ENCODE measurements at regions not wholly inside any gene's neighbourhood (a gene's known extent, or its start where the extent isn't known, plus 50 kb on each side); places are given as distances from the start of the nearest gene placed in this dataset.
"Not testable (repeated sequence)": the region's sequence is repeated elsewhere in the genome, so short reads cannot be mapped to it uniquely, and the experiment has no call there.

DNA sequence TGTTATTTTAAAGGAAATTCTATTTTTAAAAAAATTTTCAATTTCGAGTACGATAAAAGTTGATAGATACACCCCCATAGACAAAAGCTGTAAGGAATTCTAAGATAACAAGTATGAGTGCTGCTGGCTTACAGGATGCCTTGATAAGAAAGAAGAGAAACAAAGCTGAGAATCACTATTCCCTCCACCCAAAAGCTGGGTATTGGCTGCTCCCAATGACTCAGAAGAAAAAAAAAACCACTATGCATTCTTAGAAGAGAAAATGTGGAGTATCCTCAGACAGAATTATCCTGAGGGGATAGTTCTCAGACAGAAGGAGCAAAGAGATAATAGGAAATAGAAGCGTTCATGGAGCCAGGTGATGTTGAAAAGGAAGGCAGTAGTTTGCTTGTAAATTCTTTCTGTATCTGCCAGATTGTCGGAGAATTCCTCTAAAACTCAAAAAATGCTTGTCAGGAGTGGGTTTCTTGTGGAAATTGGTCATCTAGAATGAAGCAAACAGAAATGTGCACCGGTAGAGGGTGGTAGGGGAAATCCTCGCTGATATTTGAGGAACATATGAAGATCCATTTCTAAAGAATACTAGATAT lies 217.5 kb upstream of the ADAMTS3 start:
- DNase-seq (ENCODE audit: low read depth in 2 of 2), result no peak

DNA sequence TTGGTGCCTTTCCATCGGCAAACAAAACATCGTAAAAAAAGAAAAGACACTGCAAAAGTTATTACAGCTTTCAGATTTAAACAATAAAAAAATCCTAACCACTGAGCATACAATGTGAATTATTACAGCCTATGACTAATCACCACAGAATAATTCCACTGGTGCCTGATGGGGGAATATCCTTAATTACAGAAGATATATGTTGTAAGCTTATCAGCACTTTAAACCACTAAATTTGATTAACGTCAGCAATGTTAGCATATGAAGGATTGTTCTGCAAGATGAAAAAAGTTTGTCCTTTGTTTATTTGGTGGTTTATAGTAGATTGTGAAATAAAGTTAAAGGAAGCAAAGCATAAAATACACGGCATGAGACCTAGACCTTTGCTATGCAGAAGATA lies 210.2 kb upstream of the ADAMTS3 start:
- DNase-seq (ENCODE audit: low read depth in 2 of 2), result no peak

DNA sequence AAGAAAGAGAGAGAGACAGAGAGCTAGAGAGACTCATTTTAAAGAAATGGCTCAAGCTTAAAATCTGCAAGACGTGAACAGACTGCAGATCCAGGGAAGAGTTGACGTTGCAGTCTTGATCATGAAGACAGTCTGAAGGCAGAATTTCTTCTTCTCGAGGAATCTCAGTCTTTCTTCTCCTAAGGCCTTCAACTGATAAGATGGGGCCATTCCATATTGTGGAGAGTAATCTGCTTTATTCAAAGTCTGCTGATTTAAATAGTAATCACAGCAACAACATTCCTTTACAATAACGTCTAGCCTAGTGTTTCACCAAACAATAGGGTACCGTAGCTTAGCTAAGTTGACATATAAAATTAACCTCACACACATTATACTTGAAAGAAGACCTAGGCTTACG lies 208.4 kb upstream of the ADAMTS3 start:
- no peak for DNase-seq (ENCODE audit: low read depth in 2 of 2)

GRCh38 chr4:72770708-72771107 lies 201.7 kb upstream of the ADAMTS3 start:
- DNase-seq (ENCODE audit: low read depth in 2 of 2), result no peak

- DNase-seq (ENCODE audit: low read depth in 2 of 2), result no peak
Observed at GRCh38 chr4:72768364-72768763, 199.3 kb upstream of the ADAMTS3 start.

DNA sequence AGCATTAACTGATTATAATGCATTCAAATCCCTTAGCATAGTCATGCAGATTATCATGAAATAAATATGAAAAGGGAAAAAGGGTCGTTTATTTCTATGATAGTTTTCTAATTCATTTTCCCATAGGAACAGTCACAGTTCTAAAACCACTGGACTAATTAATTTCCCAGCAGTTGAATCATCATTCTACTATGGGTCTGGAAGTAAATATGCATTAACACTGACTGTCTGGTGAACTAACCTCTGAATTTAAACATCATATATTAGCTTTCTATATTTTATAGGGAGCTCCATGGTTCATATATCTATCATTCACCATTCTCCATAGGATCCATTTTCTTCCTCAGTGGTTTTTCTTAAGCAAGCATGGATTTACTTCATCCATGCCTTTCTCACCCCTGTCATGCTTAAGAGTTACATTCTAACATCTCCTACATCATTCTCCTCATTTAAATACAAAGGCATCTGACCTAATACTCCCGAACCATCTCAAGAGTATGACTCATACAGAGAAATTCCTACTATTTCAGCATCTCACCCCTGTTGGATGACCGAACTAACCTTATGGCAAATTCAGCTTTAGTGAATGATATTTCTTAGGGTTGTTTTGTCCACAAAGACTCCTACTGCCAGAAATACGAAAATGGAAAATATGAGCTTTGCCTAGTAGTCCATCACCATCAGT lies 198.7 kb upstream of the ADAMTS3 start:
- peak in 1 of 2 donors; percentile 35 for DNase-seq (ENCODE audit: low read depth in 2 of 2)

DNA sequence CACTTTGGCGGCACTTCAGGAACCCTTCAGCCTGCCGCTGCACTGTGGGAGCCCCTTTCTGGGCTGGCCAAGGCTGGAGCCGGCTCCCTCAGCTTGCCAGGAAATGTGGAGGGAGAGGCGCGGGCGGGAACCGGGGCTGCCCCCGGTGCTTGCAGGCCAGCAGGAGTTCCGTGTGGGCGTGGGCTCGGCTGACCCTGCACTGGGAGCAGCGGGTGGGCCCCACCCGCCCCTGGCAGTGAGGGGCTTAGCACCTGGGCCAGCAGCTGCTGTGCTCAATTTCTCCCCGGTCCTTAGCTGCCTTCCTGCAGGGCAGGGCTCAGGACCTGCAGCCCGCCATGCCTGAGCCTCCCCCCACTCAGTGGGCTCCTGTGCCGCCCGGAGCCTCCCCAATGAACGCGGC lies 196.8 kb upstream of the ADAMTS3 start:
- not testable (repeated sequence) for DNase-seq (ENCODE audit: low read depth in 2 of 2)

GRCh38 chr4:72761368-72762038 lies 192.5 kb upstream of the ADAMTS3 start:
- DNase-seq (ENCODE audit: low read depth in 2 of 2), result no peak

- DNase-seq (ENCODE audit: low read depth in 2 of 2), result not testable (repeated sequence)
Observed at GRCh38 chr4:72753414-72753813, 184.4 kb upstream of the ADAMTS3 start.

DNA sequence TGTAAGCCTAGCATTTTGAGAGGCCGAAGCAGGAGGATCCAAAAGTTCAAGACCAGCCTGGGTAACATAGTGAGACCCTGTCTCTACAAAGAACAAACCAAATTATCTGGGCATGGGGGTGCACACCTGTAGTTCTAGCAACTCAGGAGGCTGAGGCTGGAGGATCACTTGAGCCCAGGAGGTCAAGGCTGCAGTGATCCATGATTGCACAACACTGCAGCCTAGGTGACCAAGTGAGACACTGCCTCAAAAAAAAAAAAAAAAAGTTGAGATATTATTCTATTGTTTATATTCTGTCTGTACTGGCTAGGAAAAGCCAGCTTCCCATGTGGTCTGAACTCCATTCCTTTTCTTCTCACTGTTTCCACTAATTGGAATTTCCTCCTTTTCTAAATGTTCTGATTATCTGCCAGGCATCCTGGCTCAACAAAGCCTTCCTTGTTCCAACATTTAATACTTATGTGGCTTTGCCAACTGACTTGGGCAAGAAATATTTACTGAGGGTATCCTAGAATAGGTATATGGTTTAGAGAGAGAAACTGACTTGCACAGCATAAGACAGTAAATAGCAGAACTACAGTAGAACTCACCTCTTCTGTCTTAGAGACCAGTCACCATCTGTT lies 175.2 kb upstream of the ADAMTS3 start:
- peak in 1 of 2 donors; percentile 15 for DNase-seq (ENCODE audit: low read depth in 2 of 2)

DNA sequence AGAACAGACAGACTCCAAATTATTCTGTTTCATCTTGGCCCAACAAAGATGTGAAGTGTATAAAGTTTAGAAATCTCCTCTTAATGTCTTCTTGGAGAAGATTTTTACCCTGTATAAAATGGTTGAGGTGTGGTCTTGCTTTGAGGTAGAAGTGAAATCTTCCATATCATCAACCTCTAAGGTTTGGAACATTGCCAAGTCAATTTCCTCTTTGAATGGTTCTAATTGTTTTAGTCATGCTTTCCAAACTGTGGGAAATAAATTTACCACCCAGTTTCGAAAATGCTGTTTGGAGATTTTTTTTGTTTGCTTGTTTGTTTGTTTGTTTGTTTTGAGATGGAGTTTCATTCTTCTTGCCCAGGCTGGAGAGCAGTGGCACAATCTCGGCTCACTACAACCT lies 174.1 kb upstream of the ADAMTS3 start:
- no peak for DNase-seq (ENCODE audit: low read depth in 2 of 2)

DNA sequence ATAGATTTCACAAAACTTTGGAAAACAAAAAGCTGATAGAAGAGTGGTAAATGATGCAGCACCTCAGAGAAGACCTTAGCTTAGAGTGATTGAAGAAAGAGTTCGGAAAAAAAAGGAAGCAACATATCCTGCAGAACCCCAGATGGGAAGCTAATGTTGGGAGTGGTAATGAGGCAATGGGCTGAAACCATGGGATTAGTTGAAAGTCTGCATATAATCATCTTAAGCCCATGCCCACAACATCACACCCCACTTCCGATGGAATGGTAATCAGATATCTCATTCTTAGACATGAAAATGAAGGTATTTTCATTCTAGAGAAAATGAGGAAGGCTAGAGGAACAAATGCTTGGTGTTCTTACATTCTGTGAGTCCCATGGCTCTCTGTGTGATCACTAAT lies 146.3 kb upstream of the ADAMTS3 start:
- DNase-seq (ENCODE audit: low read depth in 2 of 2), result no peak

DNA sequence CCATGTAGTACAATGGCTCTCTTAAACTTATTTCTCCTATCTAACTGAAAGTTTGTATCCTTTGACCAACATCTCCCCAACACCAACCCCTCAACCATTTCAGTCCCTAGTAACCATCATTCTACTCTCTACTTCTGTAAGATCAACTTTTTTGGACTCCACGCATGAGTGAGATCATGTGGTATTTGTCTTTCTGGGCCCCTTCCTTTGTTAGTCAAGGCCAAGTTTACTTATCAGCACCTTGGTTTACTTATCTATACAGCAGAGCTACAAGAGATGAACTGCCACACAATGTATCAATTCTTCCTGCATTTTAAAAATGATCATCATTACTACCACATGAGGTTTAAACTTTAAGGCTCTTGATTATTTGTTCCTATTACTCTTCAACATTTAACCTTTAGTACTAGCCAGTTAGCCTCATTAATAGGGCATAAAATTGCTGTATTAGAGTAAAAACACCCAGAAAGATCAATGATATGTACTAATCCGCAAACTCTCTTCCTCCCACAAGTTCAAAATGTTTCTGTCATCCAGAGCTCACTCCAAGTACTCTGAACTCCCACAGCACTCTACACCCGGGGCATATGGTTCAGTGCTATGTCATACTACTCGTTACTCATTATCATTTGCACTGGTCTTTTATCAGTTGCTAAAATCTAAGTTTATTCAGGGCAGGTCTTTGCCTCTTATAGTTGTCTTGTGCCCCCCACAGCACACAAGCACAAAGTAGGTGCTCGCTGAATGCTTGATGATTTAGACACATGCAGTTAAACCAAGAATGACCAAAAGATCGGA lies 145.7 kb upstream of the ADAMTS3 start:
- DNase-seq (ENCODE audit: low read depth in 2 of 2), result no peak

DNA sequence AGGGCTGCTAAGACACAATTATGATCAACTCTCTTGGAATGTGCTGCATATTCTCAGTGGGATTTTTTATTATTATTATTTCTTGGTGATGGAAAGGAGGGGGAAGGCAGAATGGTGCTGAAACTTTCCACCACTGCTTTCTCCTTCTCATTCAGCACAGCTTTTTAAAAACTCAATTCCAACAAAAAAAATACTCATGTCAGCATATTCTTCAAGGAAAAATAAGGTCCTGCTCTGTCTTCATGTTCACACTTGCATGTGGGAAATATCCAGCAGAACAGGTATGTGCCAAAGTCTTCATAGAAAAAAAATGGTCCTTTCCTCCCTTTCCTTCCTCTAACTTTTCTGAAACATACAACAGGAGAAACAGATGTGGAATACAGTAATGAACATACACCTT lies 144.0 kb upstream of the ADAMTS3 start:
- no peak for DNase-seq (ENCODE audit: low read depth in 2 of 2)

DNA sequence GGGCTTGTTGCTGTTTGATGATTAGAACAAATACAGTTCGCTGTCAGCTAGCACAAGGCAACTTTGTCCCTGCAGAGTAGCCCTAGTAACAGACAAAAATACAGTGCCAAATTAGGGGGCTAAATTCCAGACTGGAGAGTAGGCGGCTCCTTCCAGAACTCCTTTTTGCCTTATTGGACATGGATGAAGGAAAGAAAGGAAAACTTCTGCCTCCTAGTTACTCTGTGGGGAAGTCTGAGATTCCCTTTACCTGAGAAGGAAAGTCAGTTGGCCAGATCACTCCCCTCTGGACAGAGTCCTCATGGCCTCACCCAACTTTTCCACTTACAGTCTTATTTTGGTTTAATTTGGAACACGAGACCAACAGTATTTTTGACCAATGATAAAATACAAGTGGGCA lies 140.5 kb upstream of the ADAMTS3 start:
- no peak for DNase-seq (ENCODE audit: low read depth in 2 of 2)

DNA sequence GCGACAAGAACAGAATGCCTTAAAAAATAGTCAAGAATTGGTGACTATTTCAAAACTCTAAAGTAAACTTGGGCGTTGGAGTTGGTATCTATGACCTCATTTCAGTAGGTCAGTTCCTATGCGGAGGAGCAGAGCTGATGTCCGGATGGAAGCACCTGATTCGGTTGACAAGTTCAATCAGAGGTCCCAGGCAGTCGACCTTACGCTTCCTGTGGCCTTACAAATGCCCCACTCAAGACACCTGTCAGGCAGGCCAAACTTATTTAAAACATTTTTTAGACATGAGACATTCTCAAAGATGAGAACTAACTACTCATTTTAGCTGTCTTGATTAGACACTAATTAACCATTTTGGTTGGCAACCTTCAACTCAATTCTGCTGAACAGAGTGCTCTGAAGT lies 137.7 kb upstream of the ADAMTS3 start:
- no peak for DNase-seq (ENCODE audit: low read depth in 2 of 2)

DNA sequence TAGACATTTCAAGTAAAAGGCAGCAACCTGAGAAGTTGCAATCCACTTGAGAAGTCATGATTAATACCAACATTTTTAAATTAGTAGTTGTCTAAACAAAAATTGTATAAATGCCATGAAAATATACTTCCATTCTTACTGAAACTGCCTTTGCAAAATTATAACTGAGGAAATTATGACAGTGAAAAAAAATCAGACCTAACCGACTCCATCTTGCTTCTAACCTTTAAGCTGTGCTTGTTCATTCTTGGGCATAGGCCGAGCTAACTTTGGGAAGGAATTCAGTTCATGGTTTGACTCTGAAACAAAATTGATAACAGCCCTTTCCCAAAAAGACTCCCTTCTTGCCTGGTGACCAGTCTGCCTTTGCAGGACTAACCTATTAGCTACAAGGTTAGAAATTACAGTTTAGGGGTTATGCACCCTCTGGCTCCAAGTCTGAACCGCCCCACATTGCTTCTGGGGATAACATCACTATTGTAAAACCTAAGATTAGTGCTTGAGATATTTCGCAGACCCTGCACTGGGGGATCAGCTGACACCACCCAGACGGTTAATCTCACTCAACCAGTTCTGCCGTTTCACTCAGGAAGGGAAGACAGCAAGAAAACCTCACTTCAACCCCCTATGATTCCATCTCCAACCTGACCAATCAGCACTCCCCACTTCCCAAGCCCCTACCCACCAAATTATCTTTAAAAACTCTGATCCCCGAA lies 136.1 kb upstream of the ADAMTS3 start:
- not testable (repeated sequence) for DNase-seq (ENCODE audit: low read depth in 2 of 2)

- no peak for DNase-seq (ENCODE audit: low read depth in 2 of 2)
Observed at GRCh38 chr4:72702948-72703347, 133.9 kb upstream of the ADAMTS3 start.

GRCh38 chr4:72701987-72702819 lies 133.2 kb upstream of the ADAMTS3 start:
- DNase-seq (ENCODE audit: low read depth in 2 of 2), result peak; percentile 65 to 76

- no peak for DNase-seq (ENCODE audit: low read depth in 2 of 2)
Observed at GRCh38 chr4:72690771-72691170, 121.8 kb upstream of the ADAMTS3 start.
